ENCODE measurements at regions not wholly inside any gene's neighbourhood (a gene's known extent, or its start where the extent isn't known, plus 50 kb on each side); places are given as distances from the start of the nearest gene placed in this dataset.

GRCh38 chr5:54615381-54615780, 97.8 kb downstream of the SNX18 start:
- TF ChIP-seq POLR2A (IDR thresholded peaks at IDR 0.05; ENCODE audit: low read depth, low read length) (no peak), POLR2AphosphoS5 (IDR thresholded peaks at IDR 0.05; ENCODE audit: low read depth, low read length) (no peak), TAF1 (IDR thresholded peaks at IDR 0.05; ENCODE audit: borderline replicate concordance, low read depth, low read length) (no peak)

Measured in GM12892 (cell line).